ENCODE measurements at regions not wholly inside any gene's neighbourhood (a gene's known extent, or its start where the extent isn't known, plus 50 kb on each side); places are given as distances from the start of the nearest gene placed in this dataset.

- no peak for TF ChIP-seq HNRNPLL (IDR thresholded peaks at IDR 0.05; ENCODE audit: low read depth, low read length, poor library complexity, severe bottlenecking)
- no peak for TF ChIP-seq ZNF703 (CRISPR knock-in tag; IDR thresholded peaks at IDR 0.05; ENCODE audit: borderline replicate concordance)
- no peak for TF ChIP-seq KMT2A (CRISPR knock-in tag; IDR thresholded peaks at IDR 0.05)
- TF ChIP-seq ETS1 (CRISPR knock-in tag; IDR thresholded peaks at IDR 0.05): no peak
- no peak for TF ChIP-seq ZNF10 (CRISPR knock-in tag; IDR thresholded peaks at IDR 0.05; ENCODE audit: borderline replicate concordance, low read depth)
- no peak for TF ChIP-seq TAF1 (CRISPR knock-in tag; IDR thresholded peaks at IDR 0.05)
- TF ChIP-seq CAMTA2 (CRISPR knock-in tag; IDR thresholded peaks at IDR 0.05; ENCODE audit: borderline replicate concordance): no peak
- no peak for TF ChIP-seq SIX4 (CRISPR knock-in tag; IDR thresholded peaks at IDR 0.05)
- TF ChIP-seq POLR2AphosphoS5 (IDR thresholded peaks at IDR 0.05; ENCODE audit: low read depth, low read length): no peak
- TF ChIP-seq JUND (CRISPR knock-in tag; IDR thresholded peaks at IDR 0.05): no peak
- TF ChIP-seq, protein P1, sequence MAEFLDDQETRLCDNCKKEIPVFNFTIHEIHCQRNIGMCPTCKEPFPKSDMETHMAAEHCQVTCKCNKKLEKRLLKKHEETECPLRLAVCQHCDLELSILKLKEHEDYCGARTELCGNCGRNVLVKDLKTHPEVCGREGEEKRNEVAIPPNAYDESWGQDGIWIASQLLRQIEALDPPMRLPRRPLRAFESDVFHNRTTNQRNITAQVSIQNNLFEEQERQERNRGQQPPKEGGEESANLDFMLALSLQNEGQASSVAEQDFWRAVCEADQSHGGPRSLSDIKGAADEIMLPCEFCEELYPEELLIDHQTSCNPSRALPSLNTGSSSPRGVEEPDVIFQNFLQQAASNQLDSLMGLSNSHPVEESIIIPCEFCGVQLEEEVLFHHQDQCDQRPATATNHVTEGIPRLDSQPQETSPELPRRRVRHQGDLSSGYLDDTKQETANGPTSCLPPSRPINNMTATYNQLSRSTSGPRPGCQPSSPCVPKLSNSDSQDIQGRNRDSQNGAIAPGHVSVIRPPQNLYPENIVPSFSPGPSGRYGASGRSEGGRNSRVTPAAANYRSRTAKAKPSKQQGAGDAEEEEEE (CRISPR knock-in tag; IDR thresholded peaks at IDR 0.05; ENCODE audit: borderline replicate concordance): no peak
- TF ChIP-seq HNRNPH1 (optimal IDR thresholded peaks at IDR 0.05; ENCODE audit: low read depth, low read length): no peak
- no peak for TF ChIP-seq EZH2 (conservative IDR thresholded peaks at IDR 0.05; ENCODE audit: low read depth, low read length)
Observed at GRCh38 chr2:173713904-173714555, 251.1 kb downstream of the SP3 start.

All from HepG2 (cell line).